NCI-H2196 treated with DMSO at 0.1 percent for 48 hours (cell line): ENCODE measurements at regions not wholly inside any gene's neighbourhood (a gene's known extent, or its start where the extent isn't known, plus 50 kb on each side); places are given as distances from the start of the nearest gene placed in this dataset.

ENCODE experiments used
- DNase-seq: peaks from one replicate; lab custom pipeline; 2025; ENCODE audit not compliant: unreplicated experiment; lab: John Stamatoyannopoulos, UW

GRCh38 chr18:22110461-22110924, 58.9 kb upstream of the GATA6 start:
- DNase-seq, result no peak

DNA sequence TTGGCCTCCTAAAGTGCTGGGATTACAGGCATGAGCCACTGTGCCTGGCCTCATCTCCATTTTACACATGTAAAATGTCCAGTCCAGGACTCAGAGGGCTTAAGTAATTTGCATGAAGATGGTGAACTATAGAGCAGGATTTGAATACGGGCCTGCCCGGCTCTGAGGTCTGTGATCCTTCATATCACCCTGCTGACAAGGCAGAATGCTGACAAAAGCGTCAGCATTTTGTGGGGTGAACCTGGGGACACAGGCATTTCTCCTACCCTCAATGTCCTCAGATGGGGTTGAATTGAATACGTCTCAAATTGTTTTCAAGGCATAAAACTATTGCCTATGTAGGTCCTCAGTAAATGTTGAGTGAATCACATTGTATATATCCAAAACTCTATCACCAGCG, 57.2 kb upstream of the GATA6 start:
- no peak for DNase-seq

- DNase-seq, result no peak
These were observed 56.1 kb upstream of the GATA6 start for GRCh38 chr18:22113144-22113844.

DNA sequence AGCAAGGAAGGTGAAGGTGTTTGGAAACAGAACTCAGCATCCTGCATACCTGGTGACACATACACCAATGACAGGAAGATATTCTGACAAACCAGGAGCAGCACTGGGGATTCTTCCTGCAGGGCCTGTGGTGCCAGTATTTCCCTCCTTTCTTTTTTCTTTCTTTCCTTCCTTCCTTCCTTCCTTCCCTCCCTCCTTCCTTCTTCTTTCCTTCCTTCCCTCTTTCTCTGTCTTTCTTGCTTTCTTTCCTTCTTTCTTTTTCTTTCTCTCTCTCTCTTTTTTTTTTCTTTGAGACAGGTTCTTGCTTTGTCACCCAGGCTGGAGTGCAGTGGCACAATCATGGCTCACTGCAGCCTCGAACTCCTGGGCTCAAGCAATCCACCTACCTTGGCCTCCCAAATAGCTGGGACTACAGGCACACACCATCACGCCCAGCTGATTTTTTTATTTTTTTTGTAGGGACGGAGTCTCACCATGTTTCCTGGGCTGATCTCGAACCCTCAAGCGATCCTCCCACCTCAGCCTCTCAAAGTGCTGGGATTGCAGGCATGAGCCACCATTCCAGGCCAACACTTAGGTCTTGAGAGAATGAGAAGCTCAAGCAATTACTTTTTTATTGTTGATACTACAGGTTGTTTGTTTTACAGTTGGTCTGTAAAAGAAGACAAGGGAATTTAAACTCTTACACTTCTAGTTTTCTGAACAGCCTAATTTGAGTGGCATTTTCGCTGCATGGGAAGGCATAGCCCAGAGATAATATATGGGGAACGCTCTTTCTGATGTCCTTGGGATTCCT, 54.7 kb upstream of the GATA6 start:
- no peak for DNase-seq

GRCh38 chr18:22115573-22115972, 53.8 kb upstream of the GATA6 start:
- no peak for DNase-seq
